HG03280 (cell line): ENCODE measurements at regions not wholly inside any gene's neighbourhood (a gene's known extent, or its start where the extent isn't known, plus 50 kb on each side); places are given as distances from the start of the nearest gene placed in this dataset.
"Not testable (repeated sequence)": the region's sequence is repeated elsewhere in the genome, so short reads cannot be mapped to it uniquely, and the experiment has no call there.

Source experiments
- ATAC-seq: cut with Tn5 transposase; IDR thresholded peaks from one replicate; pipeline ENCODE4 v1.9.1; 2021; ENCODE audit warnings: mild to moderate bottlenecking, moderate library complexity; ENCODE audit not compliant: unreplicated experiment

DNA sequence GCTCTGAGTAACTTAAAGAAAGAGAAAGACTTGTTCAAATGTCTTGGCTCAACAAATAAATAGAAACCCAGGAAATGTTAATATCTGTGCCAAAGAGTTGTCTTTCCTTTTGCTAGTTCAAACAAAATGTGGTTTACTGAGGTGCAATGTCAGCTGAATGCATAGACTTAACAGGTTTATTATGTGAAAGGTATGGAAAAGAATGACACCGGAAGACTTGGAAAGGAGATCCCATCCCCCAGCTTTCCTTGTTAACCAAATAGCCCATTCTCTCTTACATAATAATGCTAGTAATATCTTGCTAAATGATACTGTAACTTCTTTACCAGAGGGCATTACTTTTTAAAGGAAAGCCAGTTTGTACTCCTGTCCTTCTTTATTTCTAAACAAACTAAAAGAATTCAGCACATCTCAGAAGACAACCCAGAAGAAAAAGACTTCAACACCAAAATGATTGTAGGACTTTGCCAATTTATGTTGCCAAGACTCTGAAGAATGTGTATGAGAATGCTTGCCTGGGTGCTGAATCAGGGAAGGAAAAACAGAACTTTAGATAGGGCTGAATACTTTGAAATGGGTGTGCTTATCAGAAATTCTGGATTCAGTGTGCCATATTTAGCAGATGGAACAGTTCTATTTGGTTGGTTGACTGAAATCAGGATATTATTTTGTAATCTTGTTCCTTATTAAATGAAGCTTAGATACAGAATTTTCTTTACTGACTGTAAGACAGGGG lies 344.1 kb downstream of the TMEM38B start:
- no peak for ATAC-seq

DNA sequence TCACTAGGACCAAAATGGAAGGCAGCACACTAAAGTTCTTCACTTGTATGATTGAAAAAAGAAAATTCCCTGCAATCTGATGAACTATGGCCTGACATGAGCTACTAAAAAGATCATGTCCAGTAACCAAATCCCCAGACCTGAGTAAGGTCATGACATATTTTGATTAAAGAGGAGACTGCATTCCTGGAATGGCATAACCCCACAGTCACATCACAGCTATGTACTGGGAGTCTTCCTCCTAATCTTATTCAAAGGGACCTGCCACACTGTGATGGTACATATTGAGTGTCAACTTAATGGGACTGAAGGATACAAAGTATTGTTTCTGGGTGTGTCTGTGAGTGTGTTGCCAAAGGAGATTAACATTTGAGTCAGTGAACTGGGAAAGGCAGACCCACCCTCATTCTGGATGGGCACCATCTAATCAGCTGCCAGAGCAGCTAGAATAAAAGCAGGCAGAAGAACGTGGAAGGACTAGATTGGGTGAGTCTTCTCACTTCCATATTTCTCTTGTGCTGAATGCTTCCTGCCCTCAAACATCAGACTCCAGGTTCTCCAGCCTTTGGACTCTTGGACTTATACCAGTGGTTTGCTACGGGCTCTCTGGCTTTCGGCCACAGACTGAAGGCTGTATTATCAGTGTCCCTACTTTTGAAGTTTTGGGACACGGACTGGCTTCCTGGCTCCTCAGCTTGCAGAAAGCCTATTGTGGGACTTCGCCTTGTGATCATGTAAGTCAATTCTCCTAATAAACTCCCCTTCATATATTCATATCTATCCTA lies 345.0 kb downstream of the TMEM38B start:
- no peak for ATAC-seq

DNA sequence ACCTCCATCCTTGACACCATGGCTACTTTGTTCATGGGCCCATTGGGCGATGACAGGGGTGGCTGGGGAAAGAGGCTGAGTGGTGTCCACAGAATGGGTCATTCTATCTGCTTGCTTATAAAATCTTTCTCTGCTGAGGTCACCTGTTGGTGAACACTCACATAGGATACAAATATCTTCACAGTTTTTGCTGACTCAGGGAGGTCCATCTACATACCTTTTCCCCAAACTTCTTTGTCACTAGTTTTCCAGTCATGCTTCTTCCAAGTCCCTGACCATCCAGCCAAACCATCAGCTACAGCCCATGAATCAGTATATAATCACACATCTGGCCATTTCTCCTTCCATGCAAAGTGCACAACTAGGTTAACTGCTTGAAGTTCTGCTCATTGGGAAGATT lies 347.6 kb downstream of the TMEM38B start:
- ATAC-seq: not testable (repeated sequence)

DNA sequence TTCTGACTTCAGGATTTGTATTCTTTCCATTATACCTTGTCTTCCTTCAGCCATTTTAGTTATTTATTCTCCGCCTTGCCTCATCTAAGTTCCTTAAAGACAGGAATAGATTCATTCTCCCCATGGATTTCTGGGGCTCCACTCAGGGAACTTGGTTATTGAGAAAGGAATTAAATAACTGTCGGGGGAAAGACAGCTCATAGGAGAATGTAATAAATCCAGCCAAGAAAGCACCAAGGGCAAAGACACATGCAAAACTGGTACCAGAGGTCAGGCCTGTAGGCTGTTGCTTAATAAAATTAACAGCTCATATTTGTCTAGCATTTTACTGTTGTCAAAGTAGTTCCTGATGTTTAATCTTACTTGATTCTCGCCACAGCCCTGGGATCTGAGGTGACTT lies 357.2 kb downstream of the TMEM38B start:
- no peak for ATAC-seq

DNA sequence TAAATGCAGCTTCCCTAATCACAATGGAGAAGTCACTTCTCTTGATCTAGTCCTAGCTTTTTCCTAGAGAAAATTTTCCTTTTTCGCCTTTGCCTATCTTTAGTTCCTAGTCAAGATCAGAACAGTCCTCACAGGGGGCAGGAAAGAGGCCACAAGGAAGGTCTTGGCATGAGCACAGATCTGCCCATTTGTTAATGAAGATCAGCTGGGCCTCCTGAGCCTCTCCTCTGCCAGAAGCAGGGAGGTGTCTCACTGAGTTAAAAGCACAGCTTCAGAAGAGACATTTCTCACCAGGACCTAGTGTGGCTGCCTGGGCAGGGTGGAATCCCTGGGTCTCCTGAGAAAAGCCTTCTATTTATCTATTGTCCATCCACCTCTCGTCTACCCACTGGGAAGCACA lies 357.8 kb downstream of the TMEM38B start:
- ATAC-seq: no peak

DNA sequence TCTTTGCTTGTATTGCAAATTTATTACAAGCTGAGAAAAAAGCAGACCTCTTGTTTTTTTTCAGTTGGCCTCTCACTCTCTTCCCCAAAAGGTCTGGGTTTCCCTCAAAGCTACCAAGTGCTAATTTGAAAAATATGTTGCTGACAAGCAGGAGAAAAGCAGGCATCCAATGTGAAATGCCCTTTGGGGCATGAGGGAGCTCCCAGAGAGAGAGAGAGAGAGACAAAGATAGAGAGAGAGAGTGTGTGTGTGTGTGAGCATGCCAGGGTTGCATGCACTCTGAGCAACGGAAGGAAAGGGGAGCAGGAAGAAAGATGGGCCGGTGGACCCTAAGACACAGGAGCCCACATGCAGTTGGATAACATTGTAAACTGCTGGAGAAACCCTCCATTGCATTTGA lies 358.4 kb downstream of the TMEM38B start:
- ATAC-seq: no peak

DNA sequence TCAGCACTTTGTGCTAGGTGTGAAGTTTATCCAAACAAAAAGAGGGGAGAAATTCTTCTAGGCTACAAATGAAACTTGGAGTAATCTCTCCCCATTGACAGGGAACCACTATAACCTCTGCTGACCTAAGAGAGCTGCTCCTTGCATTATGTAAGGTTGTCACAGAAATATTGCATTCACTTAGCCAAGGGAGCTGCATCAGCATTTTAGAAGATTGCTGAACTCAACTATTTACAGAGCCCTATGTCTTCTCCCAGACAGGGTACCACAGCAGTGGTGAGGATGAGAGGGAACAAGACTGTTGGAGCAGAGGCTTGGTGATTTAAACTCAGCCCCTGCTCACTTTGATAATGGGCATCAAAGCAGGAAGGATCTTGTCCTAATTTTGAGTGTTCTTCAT lies 362.0 kb downstream of the TMEM38B start:
- ATAC-seq: no peak

DNA sequence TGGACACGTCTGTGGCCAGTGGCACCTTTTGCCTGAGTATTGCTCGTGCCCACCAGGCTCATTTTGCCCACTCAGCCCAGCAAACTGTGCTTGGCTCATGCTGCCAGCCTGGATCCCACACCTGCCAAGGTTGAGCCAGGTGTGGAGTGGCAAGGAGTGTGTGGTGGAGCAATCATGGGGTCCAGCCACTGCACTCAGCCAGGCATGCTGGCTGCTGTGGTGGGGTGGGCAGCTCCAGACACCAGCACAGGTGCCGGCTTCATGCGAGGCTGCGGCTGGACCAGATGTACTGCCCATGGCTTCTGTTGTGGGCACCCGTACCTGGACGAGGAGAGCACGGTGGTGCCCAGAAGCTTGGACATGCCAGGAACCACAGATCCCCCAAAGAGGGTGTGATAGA lies 364.1 kb downstream of the TMEM38B start:
- ATAC-seq: no peak

DNA sequence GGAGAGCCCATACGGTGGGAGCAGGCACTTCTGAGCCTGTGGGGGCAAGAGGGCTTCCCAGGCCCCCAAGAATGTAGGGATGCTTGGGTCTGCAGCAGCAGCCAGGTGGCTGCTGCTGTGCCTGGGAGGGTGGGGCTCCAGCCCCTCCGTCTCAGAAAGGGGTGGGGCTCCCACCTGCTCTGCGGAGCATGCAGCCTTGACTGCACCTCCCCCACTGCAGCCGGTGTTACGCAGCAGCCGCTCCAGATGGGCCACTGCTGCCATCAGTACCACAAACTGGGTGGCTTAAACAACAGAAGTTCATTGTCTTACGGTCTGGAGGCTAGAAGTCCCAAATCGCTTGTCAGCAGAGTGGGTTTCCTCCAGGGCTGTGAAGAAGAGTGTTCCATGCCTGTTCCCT lies 365.5 kb downstream of the TMEM38B start:
- no peak for ATAC-seq

DNA sequence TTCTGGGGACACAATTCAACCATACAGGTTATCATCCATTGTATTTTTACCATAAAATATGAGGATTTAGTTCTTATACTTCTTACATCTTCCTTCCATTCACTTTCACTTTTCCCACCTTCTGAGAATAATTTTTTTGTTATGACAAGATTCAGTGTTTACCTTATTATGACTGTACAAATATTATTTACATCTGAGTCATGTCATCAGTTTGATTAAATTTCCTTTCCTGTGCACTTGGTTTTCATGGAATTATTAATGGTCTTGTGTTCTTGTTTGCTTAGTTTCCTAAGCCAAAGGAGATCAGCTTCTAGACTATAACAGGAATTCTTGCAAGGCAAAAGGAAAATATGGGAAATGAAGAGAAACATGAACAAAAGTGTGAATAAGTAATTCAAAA lies 366.5 kb downstream of the TMEM38B start:
- ATAC-seq: no peak

DNA sequence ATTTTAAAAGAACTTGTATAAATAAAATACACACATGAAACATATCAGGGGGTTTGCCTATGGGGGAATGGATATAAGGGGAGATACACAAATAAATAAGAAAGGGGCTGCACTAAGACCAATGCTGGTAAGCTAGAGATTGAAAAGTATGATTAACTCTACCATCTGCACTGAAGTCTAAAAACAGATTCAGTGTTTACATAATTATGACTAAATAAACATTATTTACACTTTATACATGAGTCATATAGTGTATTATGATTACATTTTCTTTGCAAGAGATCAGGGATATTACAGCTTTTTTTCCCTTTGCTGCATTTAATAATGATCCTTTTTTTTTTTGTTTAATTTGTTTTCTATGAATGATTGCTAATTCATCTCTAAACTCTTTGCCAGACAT lies 367.9 kb downstream of the TMEM38B start:
- no peak for ATAC-seq

DNA sequence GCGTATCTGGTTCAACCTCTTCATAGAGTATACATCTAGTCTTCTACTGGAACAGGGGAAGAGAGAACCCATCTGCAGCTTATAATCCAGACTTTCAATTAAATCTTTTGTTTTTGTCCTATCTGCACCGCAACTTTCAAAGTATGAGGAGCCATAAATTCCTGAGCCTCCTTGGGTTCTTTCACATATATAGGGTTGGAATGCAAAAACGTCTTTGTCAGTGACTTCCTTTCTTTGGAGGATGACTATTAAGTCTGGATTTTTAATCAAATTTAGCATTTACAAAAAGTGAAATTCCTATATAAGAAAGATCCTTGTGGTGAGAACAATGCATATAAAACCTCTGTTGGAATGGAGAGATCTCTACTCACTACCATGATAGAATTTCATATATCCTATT lies 370.8 kb downstream of the TMEM38B start:
- ATAC-seq: no peak

DNA sequence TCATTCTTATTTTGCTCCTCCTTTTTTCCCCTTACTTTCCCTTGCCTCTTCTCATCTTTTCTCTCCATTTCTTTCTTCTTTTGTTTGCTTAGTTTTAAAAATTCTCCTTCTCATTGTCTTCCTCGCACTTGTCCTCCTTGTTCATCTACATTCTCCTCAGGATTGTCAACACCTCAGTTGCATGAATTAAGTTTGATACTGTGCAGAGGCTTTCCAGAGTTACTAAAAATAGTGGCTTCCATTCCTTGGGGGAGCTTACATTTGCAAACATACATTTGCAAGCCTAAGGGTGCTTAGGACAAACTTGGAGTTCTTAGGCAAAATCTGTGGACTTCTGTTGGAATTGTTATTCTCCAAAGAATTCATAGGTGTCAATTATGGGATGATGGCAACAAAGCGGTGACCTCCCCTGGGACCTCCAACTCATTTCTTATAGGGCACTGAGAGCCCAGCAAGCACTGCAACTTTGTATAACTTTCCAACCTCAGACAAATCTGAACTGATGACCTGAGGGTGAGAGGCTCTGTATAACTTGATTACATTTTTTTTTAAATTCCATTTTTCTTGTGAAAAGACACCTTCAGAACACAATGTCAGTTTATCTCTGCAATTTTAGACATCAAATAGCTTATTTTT lies 371.4 kb downstream of the TMEM38B start:
- ATAC-seq: no peak

DNA sequence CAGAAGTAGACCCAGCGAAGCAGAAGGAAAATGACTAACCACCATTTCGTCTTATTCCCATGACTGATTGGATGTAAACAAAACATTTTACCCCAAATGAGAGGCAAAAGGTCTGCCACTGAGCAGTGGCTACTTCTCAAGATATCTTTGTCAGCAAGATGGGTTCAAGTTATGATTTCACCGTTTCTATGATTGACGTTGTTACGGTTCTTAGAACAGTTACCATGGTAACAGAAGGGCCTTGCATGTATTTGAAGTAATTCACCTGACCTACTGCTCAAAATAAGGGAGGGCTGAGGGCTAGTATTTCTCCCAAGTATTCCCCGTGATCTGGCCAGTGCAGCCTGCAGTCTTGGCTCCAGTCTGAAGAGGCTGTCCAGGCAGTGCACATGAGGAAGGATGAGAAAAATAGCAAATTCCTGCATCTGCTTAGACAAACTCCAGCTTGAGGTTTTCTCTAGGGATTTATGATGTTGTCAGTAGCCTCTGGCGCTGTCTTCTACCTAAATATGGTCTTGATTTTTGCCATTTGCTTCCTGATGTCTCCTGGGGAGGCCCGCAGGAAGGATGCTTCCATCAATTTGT lies 372.7 kb downstream of the TMEM38B start:
- ATAC-seq: no peak

DNA sequence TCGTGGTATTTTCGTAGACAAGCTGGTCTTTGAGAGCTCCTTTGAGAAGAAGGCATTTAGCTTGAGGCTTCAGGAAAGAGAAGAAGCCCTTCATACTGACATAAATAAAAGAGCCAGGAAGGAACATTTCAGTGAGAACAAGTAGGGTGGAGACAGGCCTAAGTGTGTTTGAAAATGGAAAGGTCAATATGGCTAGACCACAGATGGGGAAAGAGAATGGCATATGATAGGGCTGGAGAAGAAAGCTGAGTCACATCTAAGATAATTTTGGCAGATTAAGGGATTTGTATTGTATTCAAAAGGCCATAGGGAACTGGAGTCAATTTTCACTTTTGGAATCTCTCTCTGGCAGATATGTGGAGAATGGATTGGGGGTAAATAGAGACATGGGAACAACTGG lies 374.9 kb downstream of the TMEM38B start:
- ATAC-seq: no peak

DNA sequence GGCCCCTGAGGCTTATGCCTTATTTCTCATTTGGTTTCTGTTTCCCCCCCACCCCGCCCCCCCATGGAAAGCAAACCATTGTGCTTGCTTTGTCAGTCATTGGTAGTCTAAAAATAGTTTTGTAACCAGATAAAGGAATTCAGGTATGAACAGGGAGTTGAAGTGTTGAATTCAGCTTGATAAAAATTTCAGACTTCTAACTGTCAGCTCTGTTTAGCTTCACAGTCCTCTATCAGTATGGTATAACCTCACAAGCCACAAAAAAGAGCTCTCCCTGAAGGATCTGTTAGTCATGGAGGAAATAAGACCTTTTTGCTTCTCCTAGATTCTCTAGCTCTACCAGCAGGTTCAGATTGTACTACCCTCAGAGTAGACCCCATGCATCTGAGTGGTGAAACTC lies 378.1 kb downstream of the TMEM38B start:
- no peak for ATAC-seq

DNA sequence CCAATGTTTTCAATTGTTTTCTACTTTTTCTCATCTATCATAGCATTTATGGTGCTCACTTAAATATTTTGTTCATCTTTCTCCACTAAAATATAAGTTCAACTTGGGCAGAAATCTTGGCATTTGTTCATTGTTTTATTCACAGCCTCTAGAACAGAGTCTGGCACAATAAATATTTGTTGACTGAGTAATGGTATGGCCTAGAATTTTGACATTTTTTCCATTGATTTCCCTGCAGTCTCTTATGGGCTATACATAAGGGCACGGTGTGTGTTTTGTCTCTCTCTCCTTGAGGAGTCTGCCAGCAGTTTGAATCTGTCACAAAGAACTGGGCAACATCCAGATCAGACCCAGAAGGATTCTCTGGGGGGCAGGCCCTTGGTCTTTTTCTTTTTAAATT lies 379.7 kb downstream of the TMEM38B start:
- no peak for ATAC-seq

DNA sequence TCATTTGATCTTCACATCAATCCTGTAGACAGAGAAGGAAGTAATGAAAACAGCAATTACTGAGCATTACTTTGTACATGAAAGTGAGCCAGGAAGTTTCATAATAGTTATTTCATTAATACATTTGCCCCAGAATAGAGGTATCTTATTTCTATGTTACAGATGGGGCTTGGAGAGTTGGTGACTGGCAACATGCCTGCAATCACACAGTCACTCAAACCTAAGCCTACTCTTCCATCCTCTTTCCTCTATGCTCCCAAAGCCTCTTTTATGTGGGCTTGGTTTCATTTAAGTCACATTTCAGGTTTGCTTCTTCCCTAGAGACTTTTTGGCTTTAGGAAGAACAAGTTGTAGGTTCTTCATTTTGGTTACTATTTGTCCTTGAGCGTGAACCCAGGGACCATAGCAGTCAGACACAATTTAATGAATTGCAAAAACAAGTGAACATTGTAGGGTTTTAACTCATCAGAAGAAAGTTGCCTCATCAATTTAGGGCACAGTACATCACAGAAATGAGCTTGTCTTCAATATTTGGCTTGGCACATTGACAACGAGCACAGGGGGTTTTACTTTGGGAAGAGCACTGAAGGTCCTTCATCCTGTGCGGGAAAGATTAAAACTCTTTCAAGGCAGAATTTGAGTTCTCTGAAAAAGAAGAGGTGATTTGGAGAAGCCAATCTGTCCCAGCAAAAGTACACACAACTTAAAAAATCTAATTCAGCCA lies 381.1 kb downstream of the TMEM38B start:
- no peak for ATAC-seq

DNA sequence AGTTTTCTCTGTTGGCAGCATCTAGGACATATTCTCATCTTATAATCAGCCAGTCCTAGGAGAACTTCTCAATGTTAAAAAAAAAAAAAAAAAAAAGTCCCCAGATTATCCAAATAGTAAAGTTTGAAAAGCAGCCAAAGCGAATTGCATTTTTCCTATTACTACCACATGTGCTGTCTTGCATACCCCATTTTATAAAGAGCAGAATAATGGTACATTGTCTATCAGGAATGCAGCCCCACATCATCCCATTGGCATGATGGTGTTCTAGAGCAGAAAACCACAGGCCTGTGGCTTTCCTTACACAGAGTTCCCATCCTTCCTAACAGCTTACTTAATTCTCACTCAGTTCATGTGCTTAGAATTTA lies 381.6 kb downstream of the TMEM38B start:
- ATAC-seq: no peak

DNA sequence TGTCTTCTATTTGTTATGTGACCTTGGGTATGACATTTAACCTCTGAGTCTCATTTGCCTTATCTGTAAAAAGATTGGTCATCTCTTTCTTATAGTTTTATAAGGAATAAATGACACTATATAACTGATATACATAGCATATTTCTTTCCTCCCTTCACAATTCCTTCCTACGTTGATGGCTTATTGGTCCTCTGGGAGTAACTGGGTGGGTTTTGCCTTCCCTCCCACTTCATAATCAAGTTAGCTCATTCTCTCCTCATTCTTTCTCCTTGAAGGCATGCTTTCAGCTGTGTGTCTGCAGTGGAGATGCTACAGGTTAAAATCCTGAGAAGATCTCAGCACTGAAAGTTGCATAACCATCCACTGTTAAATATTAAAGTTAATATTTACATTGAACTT lies 382.4 kb downstream of the TMEM38B start:
- no peak for ATAC-seq

DNA sequence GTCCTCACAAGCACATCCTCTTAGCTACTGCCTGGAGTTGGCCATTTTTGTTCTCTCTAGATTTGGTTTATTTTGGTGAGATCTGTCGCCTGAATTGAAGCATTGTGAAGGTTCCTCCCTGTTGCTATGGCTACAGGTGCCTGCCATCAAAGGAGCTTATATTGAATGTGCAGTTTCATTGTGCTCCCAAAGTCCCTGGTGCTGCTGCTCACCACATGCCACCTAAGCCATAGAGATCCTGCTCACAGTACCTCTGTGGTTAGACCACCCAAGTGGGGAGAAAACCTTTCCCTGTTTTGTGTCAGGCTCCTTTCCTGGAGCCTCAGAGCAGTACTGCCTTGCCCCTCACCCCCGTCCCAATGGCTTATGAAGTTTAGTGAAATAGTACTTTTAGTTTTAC lies 383.4 kb downstream of the TMEM38B start:
- no peak for ATAC-seq
